Left lung (tissue), 4 donors: ENCODE measurements at regions not wholly inside any gene's neighbourhood (a gene's known extent, or its start where the extent isn't known, plus 50 kb on each side); places are given as distances from the start of the nearest gene placed in this dataset.

ENCODE experiments used
- ATAC-seq: fragments of 200-7000 bp; cut with Tn5 transposase; one replicate; pipeline ENCODE4 v1.9.1; 2020; ENCODE audit warnings: moderate library complexity
- DNase-seq, 4 donors: peaks; one replicate each; pipeline ENCODE4 v3.0.0-alpha.2; 2013 to 2020
- H3K27ac ChIP-seq, 2 donors: fragments of 200-600 bp; sonication (generic) in 1 of 2; one replicate each; pipeline versions ENCODE4 v1.5.0 to v1.8.0; 2020 to 2021
- H3K27me3 ChIP-seq, 2 donors: fragments of 200-600 bp; sonication (generic) in 1 of 2; one replicate each; pipeline versions ENCODE4 v1.5.0 to v1.8.0; 2020 to 2021
- H3K36me3 ChIP-seq, 2 donors: fragments of 200-600 bp; sonication (generic) in 1 of 2; one replicate each; pipeline versions ENCODE4 v1.5.0 to v1.8.0; 2020 to 2021
- H3K4me1 ChIP-seq, 2 donors: fragments of 200-600 bp; one replicate each; pipeline ENCODE4 v1.8.0; 2021
- H3K4me3 ChIP-seq, 2 donors: fragments of 200-600 bp; sonication (generic) in 1 of 2; one replicate each; pipeline versions ENCODE4 v1.5.0 to v1.8.0; 2020 to 2021; ENCODE audit warnings: mild to moderate bottlenecking in 1 of 2
- H3K9me3 ChIP-seq, 2 donors: fragments of 200-600 bp; sonication (generic) in 1 of 2; one replicate each; pipeline versions ENCODE4 v1.5.0 to v1.8.0; 2020 to 2021
- intact Hi-C, 2 donors: fragments of 100-400 bp; cut with DNase I; formaldehyde crosslinking; loops; one replicate each; pipeline versions ENCODE4 v1.11.2 to v1.14.2; 2022
- TF ChIP-seq, protein P1 (sequence below), 2 donors: fragments of 200-600 bp; sonication (generic) in 1 of 2; IDR thresholded peaks; one replicate each; pipeline versions ENCODE4 v1.5.0 to v1.8.0; 2021; ENCODE audit warnings: antibody characterized with exemption in 2 of 2
- donor health status: DM: no; HTN: yes; CAD: no.
- donor health status: DM: no; HTN: no; CAD: no.

DNA sequence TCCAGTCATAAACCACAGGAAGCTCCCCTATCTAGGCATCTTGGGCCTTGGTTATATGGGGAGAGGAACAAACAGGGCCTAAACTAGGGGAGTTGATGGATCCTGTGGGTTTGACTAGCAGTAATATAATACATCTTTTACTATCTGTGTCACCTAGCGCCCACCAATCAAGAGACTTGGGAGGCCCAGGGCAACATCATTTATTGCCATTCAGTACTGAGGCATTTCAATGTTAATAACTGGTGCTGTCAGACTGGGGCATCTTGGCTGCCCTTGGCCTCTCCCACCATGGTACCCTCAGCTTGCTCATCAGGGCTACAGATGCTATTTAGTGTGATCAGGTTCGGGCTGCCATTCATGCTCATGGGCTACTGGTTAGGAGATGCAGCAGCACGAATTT lies 320.7 kb downstream of the MYCN start:
- intact Hi-C loops: no loop called here
- H3K9me3 ChIP-seq: no peaks in the 10 kb centered on the region

DNA sequence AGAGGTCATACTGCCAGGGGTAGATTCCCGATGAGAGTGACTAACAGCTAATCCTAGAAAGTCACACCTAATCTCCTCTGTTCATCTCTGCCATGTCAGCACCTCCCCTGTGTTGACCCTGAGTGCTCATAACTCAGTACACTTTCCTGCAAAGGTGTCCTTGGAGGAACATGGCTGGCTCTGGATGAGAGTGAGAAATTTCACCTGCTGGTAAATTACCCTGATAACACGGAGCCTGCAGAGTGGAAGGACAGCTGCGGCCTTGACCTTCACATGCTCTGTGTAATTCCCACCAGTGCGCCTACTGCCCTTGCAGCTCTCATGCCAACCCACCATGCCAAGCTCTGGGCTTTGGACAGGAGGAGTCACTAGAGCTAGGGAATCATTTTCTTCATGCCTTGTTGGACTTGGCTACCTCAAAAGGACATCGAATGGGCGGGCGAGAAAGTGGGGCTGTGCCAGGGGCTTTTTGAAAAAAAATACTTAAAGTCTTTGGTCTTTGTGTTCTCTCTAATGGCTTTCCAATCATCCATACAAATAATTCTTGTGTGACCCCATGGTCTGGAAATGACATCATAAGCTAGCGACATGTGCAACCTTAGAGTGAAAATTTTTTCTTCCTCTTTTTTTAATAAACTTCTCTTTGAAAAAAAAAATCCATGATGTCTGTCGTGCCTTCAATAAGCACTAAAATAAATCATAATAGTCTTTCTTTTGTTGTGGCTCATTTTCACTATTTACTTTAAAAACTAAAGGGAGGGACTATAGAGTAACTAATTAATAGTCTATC lies 319.9 kb downstream of the MYCN start:
- no peaks in the 10 kb centered on the region for H3K36me3 ChIP-seq
- H3K27me3 ChIP-seq: peaks cover 0 to 3% of the 10 kb centered on the region in 2 donors
- no peaks in the 10 kb centered on the region for H3K4me1 ChIP-seq
- no peak overlapping the region for H3K27ac ChIP-seq
- H3K9me3 ChIP-seq: no peaks in the 10 kb centered on the region
- intact Hi-C loops: no loop called here
- TF ChIP-seq, protein P1, sequence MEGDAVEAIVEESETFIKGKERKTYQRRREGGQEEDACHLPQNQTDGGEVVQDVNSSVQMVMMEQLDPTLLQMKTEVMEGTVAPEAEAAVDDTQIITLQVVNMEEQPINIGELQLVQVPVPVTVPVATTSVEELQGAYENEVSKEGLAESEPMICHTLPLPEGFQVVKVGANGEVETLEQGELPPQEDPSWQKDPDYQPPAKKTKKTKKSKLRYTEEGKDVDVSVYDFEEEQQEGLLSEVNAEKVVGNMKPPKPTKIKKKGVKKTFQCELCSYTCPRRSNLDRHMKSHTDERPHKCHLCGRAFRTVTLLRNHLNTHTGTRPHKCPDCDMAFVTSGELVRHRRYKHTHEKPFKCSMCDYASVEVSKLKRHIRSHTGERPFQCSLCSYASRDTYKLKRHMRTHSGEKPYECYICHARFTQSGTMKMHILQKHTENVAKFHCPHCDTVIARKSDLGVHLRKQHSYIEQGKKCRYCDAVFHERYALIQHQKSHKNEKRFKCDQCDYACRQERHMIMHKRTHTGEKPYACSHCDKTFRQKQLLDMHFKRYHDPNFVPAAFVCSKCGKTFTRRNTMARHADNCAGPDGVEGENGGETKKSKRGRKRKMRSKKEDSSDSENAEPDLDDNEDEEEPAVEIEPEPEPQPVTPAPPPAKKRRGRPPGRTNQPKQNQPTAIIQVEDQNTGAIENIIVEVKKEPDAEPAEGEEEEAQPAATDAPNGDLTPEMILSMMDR (IDR thresholded peaks at IDR 0.05): no peak
- ATAC-seq (no peak), DNase-seq (no peak)
- no peak overlapping the region for H3K4me3 ChIP-seq

More for the DNA sequence above, 320.7 kb downstream of the MYCN start:
- Histone ChIP-seq H3K27me3 (peaks cover 0 to 3% of the 10 kb centered on the region in 2 donors), H3K4me1 (no peaks in the 10 kb centered on the region), H3K36me3 (no peaks in the 10 kb centered on the region), H3K4me3 (no peak overlapping the region), H3K27ac (no peak overlapping the region)
- DNase-seq (no peak), ATAC-seq (no peak)
- TF ChIP-seq, protein P1 (IDR thresholded peaks at IDR 0.05): no peak

- Histone ChIP-seq H3K9me3 (no peaks in the 10 kb centered on the region), H3K4me1 (no peaks in the 10 kb centered on the region), H3K36me3 (no peaks in the 10 kb centered on the region), H3K27ac (no peak overlapping the region), H3K27me3 (no peaks in the 10 kb centered on the region), H3K4me3 (no peak overlapping the region)
- DNase-seq (no peak), ATAC-seq (peak; percentile 45)
- intact Hi-C loops: no loop called here
- TF ChIP-seq, protein P1 (IDR thresholded peaks at IDR 0.05): no peak
Observed at GRCh38 chr2:16259010-16259409, 318.7 kb downstream of the MYCN start.

DNA sequence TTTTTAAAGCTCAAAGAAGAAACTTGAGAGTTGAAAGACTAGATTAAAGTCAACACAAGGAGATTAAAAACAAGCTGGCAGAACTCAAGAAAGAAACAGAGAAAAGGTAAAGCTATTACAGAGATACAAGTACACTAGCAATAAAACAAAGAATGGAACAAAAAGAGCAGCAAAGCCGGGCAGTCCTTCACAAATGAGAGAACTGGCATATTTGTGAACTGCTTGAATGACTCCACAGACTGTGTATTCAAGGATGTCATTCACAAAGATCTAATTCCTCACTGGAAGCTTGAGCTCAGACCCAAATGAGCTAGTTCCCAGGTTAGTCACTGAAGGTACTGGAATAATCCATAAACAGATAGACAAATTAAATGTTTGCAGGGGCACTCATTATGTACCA lies 318.0 kb downstream of the MYCN start:
- Histone ChIP-seq H3K9me3 (no peaks in the 10 kb centered on the region), H3K4me3 (no peak overlapping the region), H3K4me1 (no peaks in the 10 kb centered on the region), H3K36me3 (no peaks in the 10 kb centered on the region), H3K27ac (no peak overlapping the region), H3K27me3 (no peaks in the 10 kb centered on the region)
- ATAC-seq: peak; percentile 54
- TF ChIP-seq, protein P1 (IDR thresholded peaks at IDR 0.05): no peak
- intact Hi-C loops: no loop called here
- DNase-seq: no peak

- TF ChIP-seq, protein P1 (IDR thresholded peaks at IDR 0.05): no peak
- no peak overlapping the region for H3K27ac ChIP-seq
- no peak for DNase-seq
- H3K4me3 ChIP-seq: no peak overlapping the region
- H3K36me3 ChIP-seq: no peaks in the 10 kb centered on the region
- intact Hi-C loops: no loop called here
- no peak for ATAC-seq
- H3K4me1 ChIP-seq: no peaks in the 10 kb centered on the region
- no peaks in the 10 kb centered on the region for H3K27me3 ChIP-seq
- H3K9me3 ChIP-seq: no peaks in the 10 kb centered on the region
Observed at GRCh38 chr2:16257322-16258028, 317.1 kb downstream of the MYCN start.
